ENCODE measurements at regions not wholly inside any gene's neighbourhood (a gene's known extent, or its start where the extent isn't known, plus 50 kb on each side); places are given as distances from the start of the nearest gene placed in this dataset.

DNA sequence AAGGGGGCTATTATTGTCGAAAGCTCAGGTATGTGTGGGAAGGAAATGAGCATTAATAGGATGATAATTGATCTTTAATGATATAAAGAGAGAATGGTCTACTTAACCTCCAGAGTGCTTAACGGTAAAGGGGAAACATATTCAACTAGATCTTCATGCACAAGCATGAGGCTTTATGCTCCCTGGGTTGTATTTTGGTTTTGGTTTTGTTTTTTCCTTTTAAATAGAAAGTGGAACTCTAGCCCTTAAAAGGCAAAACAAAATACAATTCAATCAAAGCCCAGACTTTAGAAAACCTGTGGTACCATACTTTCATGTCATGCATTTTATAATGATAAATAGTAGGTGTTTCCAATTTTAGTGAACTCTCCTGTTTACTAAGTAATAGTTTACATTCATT is 622.7 kb downstream of the METTL15 start:
- no peak overlapping the region for H3K4me3 ChIP-seq (replicated peaks in 1 of 3; ENCODE audit: insufficient read depth in 1 of 3, low read depth in 1 of 3, low read length in 3 of 3)
- TF ChIP-seq GATA2 (IDR thresholded peaks at IDR 0.05; ENCODE audit: insufficient read depth, insufficient read length, low read depth, low read length) = no peak
- CTCF ChIA-PET = no interaction called here
- H3K79me2 ChIP-seq (ENCODE audit: control insufficient read depth, insufficient read depth, low read length) = peaks cover 77% of the 10 kb centered on the region
- no peaks in the 10 kb centered on the region for H4K20me1 ChIP-seq (replicated peaks; ENCODE audit: control insufficient read depth, extremely low read depth, insufficient read depth, low read length)
- FAIRE-seq (no peak), DNase-seq (ENCODE audit: low read depth, low spot score) (no peak)
- H3K9ac ChIP-seq (replicated peaks; ENCODE audit: extremely low read depth, insufficient read depth, low read length) = no peak overlapping the region
- H3K9me1 ChIP-seq (replicated peaks; ENCODE audit: control insufficient read depth, extremely low read depth, insufficient read depth, low read length) = no peaks in the 10 kb centered on the region
- POLR2A ChIA-PET = no interaction called here
- H3K4me2 ChIP-seq (ENCODE audit: insufficient read depth, low read length) = no peak overlapping the region
- H2AFZ ChIP-seq (ENCODE audit: low read depth, low read length) = no peak overlapping the region
- no peaks in the 10 kb centered on the region for H3K27me3 ChIP-seq (ENCODE audit: control insufficient read depth in 2 of 2, insufficient read depth in 2 of 2, low read length in 2 of 2)
- intact Hi-C loops (cut with micrococcal nuclease) = no loop called here
- dilution Hi-C loops (cut with MboI; ENCODE audit: extremely low pct_ligation_motif_present, low sequenced_read_pairs) = no loop called here
- no peaks in the 10 kb centered on the region for H3K9me3 ChIP-seq (replicated peaks; ENCODE audit: control insufficient read depth, insufficient read depth, low read length)
- H3K27ac ChIP-seq (ENCODE audit: insufficient read depth, low read depth, low read length) = no peak overlapping the region
- H3K4me1 ChIP-seq (ENCODE audit: control insufficient read depth, extremely low read depth, insufficient read depth, low read length) = no peaks in the 10 kb centered on the region
- H3K36me3 ChIP-seq (ENCODE audit: control insufficient read depth in 2 of 2, extremely low read depth in 1 of 2, insufficient read depth in 2 of 2, low read length in 2 of 2) = no peaks in the 10 kb centered on the region
- BruUV-seq (replicated peaks) = no TSS peak

- CTCF ChIA-PET = no interaction called here
- no peak for DNase-seq (ENCODE audit: low read depth, low spot score)
These were observed 622.1 kb downstream of the METTL15 start for GRCh38 chr11:28730336-28730735.

More at GRCh38 chr11:28730336-28730735, 622.1 kb downstream of the METTL15 start:
- Histone ChIP-seq H3K27me3 (ENCODE audit: control insufficient read depth in 2 of 2, insufficient read depth in 2 of 2, low read length in 2 of 2) (no peaks in the 10 kb centered on the region), H3K36me3 (ENCODE audit: control insufficient read depth in 2 of 2, extremely low read depth in 1 of 2, insufficient read depth in 2 of 2, low read length in 2 of 2) (no peaks in the 10 kb centered on the region), H3K4me1 (ENCODE audit: control insufficient read depth, extremely low read depth, insufficient read depth, low read length) (no peaks in the 10 kb centered on the region), H3K4me3 (replicated peaks in 1 of 3; ENCODE audit: insufficient read depth in 1 of 3, low read depth in 1 of 3, low read length in 3 of 3) (no peak overlapping the region), H3K27ac (ENCODE audit: insufficient read depth, low read depth, low read length) (no peak overlapping the region), H2AFZ (ENCODE audit: low read depth, low read length) (no peak overlapping the region), H3K9me3 (replicated peaks; ENCODE audit: control insufficient read depth, insufficient read depth, low read length) (no peaks in the 10 kb centered on the region), H4K20me1 (replicated peaks; ENCODE audit: control insufficient read depth, extremely low read depth, insufficient read depth, low read length) (no peaks in the 10 kb centered on the region), H3K4me2 (ENCODE audit: insufficient read depth, low read length) (no peak overlapping the region), H3K79me2 (ENCODE audit: control insufficient read depth, insufficient read depth, low read length) (peaks cover 74% of the 10 kb centered on the region), H3K9ac (replicated peaks; ENCODE audit: extremely low read depth, insufficient read depth, low read length) (no peak overlapping the region), H3K9me1 (replicated peaks; ENCODE audit: control insufficient read depth, extremely low read depth, insufficient read depth, low read length) (no peaks in the 10 kb centered on the region)
- TF ChIP-seq, protein P1, sequence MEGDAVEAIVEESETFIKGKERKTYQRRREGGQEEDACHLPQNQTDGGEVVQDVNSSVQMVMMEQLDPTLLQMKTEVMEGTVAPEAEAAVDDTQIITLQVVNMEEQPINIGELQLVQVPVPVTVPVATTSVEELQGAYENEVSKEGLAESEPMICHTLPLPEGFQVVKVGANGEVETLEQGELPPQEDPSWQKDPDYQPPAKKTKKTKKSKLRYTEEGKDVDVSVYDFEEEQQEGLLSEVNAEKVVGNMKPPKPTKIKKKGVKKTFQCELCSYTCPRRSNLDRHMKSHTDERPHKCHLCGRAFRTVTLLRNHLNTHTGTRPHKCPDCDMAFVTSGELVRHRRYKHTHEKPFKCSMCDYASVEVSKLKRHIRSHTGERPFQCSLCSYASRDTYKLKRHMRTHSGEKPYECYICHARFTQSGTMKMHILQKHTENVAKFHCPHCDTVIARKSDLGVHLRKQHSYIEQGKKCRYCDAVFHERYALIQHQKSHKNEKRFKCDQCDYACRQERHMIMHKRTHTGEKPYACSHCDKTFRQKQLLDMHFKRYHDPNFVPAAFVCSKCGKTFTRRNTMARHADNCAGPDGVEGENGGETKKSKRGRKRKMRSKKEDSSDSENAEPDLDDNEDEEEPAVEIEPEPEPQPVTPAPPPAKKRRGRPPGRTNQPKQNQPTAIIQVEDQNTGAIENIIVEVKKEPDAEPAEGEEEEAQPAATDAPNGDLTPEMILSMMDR (IDR thresholded peaks at IDR 0.05; ENCODE audit: extremely low read depth in 1 of 2, insufficient read depth in 1 of 2, low read depth in 1 of 2, low read length in 2 of 2) = no peak
- TF ChIP-seq EZH2 (IDR thresholded peaks at IDR 0.05; ENCODE audit: borderline replicate concordance, low read depth, low read length, severe bottlenecking) = no peak
- no peak for TF ChIP-seq POLR2A (IDR thresholded peaks at IDR 0.05; ENCODE audit: low read depth, low read length)
- TF ChIP-seq MYC (IDR thresholded peaks at IDR 0.05; ENCODE audit: low read depth, low read length) = no peak
- TF ChIP-seq JUN (IDR thresholded peaks at IDR 0.05; ENCODE audit: borderline replicate concordance, insufficient read depth, insufficient read length, low read depth) = no peak
- no peak for FAIRE-seq
- BruUV-seq (replicated peaks) = no TSS peak
- dilution Hi-C loops (cut with MboI; ENCODE audit: extremely low pct_ligation_motif_present, low sequenced_read_pairs) (no loop called here), intact Hi-C loops (cut with micrococcal nuclease) (no loop called here)
- POLR2A ChIA-PET = no interaction called here
